Esophagus mucosa (tissue), 1 donor: ENCODE measurements at regions not wholly inside any gene's neighbourhood (a gene's known extent, or its start where the extent isn't known, plus 50 kb on each side); places are given as distances from the start of the nearest gene placed in this dataset.

Experiments
- ATAC-seq: fragments of 200-7000 bp; cut with Tn5 transposase; one replicate; pipeline ENCODE4 v1.9.1; 2020
- donor health status: DM: yes; HTN: yes; CAD: no.

DNA sequence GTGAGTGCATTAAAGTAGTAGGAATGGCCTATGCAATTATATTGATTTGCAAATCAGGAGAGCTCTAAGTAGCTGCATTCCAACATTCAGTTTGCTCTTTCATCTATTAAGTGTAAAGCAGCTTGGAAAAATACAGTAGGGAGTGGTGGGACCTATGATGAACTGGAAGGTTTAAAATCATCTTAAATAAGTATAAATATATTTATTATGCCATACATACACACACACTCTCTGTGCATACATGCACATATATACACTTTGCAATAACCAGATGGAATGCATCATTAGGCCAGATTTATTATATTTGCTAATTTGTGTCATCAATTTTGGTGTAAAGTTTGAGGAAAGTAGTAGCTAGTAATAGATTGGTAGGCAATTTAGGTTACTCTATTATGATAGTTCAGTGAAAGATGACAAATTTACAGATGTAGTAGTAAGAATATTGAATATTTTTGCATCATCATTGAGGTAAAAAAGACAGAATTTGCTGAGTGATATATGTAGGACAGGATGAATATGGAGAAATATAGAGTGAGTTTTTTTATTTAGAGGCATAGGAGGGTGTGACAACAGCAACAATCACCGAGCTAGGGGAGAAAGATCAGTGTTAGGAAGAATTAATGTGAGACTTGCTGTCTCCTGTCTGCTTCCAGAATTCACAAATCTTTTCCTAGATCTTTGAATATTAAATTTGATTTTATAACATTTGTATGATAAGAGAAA lies 961.0 kb upstream of the CDH2 start:
- no peak for ATAC-seq

DNA sequence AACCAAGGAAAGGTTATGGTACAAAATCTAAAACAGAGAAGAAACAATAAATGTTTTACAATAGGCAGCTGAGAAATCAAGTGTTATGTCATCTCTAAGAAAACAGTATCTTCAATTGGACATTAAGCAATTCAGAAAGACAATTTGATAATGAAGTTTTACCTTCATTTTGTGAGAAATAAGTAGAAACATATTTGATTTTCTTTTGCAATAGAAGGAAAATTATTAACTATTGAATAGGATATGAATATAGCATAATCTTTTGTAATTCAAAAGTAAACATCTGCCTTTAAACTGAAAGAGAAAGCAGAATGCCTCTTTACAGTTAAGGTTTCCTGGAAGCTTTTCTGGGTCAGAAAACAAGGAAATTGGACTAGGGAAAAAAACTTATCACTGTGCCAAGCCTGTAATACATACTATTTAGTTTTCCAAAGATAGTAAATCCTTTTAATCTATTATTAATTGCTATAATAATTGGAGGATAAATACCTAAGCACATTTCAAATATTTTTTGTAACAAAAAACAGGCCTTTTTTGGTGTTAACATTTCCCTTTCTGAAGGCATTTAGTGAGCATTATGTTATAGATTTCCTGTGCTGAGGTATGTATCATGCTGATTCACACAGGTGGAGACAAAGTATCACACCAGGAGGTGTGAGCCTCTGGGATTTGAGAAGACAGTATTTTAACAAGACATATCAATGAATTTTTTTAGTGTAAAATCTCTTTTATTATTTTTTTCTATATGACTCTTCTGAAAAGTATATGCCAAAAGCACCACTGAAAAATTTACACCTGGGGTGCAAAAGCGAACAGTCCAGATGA lies 947.0 kb upstream of the CDH2 start:
- ATAC-seq: no peak

- no peak for ATAC-seq
Measured at GRCh38 chr18:29104671-29105070, 927.7 kb upstream of the CDH2 start.

- ATAC-seq: no peak
Measured at GRCh38 chr18:29104227-29104626, 927.3 kb upstream of the CDH2 start.

DNA sequence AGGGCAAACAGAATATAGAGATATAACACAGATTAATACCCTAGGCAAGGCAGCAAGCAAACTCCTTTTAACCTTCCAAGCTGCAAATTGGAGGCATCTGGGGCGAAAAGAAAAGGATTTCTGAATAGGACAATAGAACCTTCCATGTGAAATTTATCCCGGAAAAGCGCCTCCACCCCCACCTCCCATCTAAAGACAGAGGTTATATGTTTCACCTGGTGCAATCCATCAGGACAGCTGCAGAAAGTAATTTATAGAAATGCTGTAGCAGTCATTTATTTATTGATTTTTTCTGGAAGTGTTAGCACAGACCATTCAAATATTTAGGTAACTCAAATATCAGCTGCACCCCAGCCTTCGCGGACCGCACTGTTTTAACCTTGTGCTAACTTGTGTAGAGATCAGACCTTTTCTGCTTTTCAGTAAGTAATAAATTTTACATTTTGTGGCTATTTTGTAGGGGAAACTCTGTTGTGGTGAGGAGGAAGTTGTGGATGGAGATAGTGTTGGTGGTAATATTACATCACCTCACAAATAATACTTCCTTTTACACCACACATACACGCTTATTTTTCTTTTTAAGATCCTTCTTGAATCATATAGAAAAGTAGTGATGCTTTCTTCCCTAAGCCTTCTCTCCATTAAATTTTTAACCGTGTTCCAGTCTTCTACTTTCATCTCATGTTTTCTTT lies 919.3 kb upstream of the CDH2 start:
- no peak for ATAC-seq

- no peak for ATAC-seq
Measured at GRCh38 chr18:29087616-29088246, 910.8 kb upstream of the CDH2 start.

- no peak for ATAC-seq
Measured at GRCh38 chr18:29084120-29084519, 907.2 kb upstream of the CDH2 start.

DNA sequence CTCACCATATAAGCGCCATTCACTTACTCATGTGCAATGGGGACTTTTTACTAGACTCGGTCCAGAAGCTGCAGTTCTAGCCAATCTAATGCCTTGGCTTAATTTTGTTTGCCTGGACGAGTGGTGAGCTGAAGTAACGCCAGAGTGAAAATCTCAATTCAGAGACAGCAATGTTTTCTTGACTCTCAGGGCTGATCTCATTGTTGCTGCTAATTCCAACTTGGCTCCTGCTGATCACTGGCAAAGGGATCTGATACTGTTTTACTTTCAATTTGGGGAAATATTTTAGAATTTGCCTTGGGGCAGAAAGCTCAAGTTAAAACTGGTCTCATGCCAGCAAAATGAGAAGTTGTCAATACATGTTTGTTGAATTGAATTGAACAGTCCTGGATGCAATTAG lies 906.6 kb upstream of the CDH2 start:
- ATAC-seq: no peak

GRCh38 chr18:29080946-29081345 lies 904.0 kb upstream of the CDH2 start:
- no peak for ATAC-seq

DNA sequence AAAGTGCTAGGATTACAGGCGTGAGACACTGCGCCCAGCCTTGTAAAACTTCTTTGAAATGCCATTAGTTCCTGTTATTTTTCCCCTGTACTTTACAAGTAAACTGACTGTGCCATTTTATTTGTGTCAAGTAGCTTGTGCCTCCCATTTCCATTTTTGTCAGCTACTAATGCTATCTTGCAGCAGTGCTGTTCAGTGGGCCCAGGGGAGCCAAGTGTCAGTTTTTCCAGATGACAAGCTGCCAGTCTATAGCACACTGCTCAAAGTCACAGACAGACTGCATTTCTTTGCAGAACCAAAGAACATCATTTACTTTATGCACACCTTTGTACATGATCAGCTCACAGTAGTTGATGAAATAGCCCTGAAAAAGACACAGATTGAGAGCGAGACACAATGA lies 901.3 kb upstream of the CDH2 start:
- ATAC-seq: no peak

DNA sequence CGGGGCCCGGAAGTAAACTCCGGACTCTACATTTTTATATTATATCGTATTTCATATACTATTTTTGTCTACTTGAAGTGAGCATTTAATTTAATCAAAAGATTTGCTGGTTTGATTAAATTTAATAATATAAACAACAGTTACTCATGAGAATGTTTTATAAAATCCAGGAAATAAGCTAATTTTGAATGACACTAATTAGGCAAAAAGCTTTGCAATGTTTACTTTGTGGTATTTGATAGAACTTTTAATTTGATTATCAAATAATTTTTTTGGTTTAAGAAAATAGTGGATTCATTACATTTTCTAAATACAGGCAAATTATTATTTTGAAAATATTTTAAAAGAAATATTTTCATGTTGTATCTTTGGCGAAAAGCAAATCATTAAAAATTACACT lies 900.4 kb upstream of the CDH2 start:
- no peak for ATAC-seq

- ATAC-seq: no peak
Measured at GRCh38 chr18:29076645-29077044, 899.7 kb upstream of the CDH2 start.

DNA sequence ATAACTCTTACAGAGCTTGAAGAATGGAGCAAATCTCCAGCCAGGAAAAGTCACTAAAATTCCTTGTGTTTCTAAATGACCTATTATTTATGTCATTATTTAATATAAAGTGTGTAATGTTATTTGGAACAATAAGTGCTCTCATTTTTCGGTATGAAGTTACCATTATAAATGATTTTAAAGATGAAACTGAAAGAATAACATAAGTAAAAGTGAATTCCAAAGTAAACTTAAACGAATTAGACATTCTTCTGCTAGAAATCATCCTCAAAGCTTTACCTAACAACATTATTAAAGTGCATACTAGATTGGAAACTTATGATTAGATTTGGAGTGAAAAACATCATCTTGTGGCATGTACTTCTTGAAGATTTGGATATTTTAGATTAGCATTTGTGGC lies 897.2 kb upstream of the CDH2 start:
- no peak for ATAC-seq

DNA sequence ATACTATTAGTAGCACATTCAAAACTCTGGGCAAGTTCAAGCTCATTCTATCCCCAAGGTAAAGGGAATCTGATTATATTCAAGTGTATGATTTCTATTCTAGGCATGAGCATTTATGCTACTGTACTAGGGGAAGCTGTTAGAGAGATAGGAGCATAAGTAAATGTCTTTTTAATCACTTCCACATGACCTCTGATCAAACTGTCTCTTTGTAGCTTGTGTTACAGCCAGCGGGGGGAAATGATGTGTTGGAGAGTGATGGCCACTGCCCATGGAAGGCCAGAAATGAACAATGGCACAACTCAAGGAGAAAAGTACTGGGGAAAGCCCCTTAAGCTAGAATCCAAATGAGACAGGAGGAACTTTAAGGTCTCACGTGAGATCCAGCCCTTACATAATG lies 894.9 kb upstream of the CDH2 start:
- no peak for ATAC-seq

DNA sequence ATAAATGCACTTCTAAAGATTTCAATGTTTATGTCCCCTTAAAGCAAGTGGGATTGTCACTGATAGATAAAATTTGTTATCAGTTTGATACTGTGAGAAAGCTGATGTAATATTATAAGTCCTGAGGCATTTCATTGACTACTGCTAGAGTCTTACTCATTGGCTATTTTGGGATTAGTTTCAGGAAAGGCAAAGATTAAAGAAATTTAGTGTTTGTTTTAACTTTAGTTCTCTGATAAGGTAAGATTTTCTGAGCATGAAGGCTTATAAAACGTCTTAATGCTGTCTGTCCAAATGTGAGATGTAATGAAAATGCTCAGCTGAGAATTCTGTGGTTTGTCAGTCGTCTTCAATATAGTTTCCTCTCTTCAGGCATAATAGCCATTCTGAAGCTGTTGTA lies 886.4 kb upstream of the CDH2 start:
- no peak for ATAC-seq

GRCh38 chr18:29062921-29063320 lies 886.0 kb upstream of the CDH2 start:
- no peak for ATAC-seq

DNA sequence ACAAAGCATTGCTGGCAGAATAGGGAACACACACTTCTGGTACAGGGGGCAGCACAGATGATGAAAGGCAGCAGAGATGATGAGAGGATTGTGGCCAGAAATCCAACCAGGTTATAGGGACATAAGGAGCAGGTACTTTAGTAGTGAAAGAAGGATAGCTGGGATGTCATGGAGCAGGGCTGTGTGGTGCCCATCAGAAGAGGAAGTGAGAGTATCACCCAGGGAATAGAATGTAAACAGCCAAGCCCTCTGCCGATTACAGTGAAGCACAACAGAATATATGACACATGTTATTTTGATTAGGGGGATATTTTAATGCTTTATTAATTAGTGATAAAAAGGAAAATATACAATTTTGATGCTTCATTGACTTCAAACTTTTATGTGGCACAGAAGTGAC lies 883.4 kb upstream of the CDH2 start:
- ATAC-seq: no peak

GRCh38 chr18:29057703-29058102 lies 880.8 kb upstream of the CDH2 start:
- ATAC-seq: no peak

DNA sequence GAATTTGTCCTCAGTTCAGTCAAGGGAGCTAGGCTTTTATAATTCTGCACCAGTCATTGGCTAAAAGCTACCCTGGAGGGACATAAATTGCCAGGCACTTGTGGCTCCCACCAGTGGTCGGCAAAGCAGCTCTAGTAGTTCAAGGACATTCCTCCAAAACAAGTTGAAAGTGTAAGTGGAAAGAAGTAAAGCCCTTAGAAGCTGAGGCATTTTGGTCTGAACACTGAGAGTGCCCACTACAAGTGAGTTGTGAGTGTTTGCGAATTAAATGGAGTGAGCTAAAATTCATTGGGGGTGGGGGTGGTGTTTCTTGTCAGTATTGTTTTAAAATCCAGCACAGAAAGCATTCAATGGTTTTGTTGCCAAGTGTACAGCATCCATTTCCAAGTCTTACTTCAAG lies 879.9 kb upstream of the CDH2 start:
- ATAC-seq: no peak

- ATAC-seq: no peak
Measured at GRCh38 chr18:29041976-29042375, 865.0 kb upstream of the CDH2 start.

GRCh38 chr18:29034113-29034856 lies 857.4 kb upstream of the CDH2 start:
- no peak for ATAC-seq

DNA sequence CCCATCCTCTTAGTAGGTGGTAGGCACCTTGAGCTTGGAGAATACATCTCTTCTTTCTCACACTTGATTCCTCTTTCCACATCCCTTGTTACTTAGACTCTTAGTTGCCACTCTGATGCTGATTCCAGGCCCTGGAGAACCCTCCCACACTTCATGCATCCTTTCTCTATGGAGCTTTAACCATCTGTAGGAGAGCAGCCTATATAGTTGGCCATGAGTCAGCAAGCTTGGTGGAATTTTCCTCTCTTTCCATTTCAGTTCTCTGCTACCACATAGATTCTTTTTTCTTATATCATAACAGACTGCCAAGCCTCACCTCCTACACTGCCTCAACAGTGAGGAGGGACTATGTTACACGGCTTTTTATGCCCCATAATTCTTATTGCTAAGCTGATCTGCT lies 851.6 kb upstream of the CDH2 start:
- no peak for ATAC-seq

DNA sequence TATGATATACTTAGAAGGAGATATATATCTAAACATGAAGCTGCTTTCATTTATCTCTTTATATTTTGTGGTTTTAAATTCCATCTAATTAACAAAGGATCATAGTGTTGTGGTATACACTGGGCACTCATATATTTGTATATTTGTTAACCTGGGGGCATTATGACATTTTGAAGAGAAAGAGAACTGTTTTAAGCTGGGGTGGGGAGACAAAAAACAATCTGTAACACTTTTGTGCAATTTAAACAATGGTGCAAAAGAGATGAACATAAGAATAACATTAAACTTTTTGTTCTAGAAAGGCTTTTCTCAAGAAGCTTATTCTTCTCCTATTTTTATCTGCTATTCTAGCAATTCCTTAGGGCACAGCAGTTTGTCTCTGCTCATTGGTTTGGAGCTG lies 842.0 kb upstream of the CDH2 start:
- no peak for ATAC-seq
